ENCODE measurements at regions not wholly inside any gene's neighbourhood (a gene's known extent, or its start where the extent isn't known, plus 50 kb on each side); places are given as distances from the start of the nearest gene placed in this dataset.
"Not testable (repeated sequence)": the region's sequence is repeated elsewhere in the genome, so short reads cannot be mapped to it uniquely, and the experiment has no call there.

GRCh38 chr15:77830051-77830468 is 197.3 kb upstream of the LINGO1 start:
- Histone ChIP-seq H3F3A (ENCODE audit: insufficient read depth, low read length) (no peaks in the 10 kb centered on the region), H3K36me3 (replicated peaks; ENCODE audit: insufficient read depth, low read length) (no peaks in the 10 kb centered on the region), H3K9me3 (replicated peaks; ENCODE audit: insufficient read depth, low read length) (no peaks in the 10 kb centered on the region), H3K9ac (ENCODE audit: low read length) (no peak overlapping the region), H4K20me1 (ENCODE audit: insufficient read depth, low read length) (no peaks in the 10 kb centered on the region), H3K4me2 (ENCODE audit: low read depth, low read length) (no peak overlapping the region), H3K27me3 (replicated peaks; ENCODE audit: insufficient read depth, low read length) (peaks cover 3% of the 10 kb centered on the region; the same call in 1 of the 2 replicates), H3K4me1 (ENCODE audit: low read length) (no peaks in the 10 kb centered on the region), H3K79me2 (ENCODE audit: low read length) (no peaks in the 10 kb centered on the region), H3K27ac (ENCODE audit: low read length) (no peak overlapping the region), H2AFZ (ENCODE audit: low read length) (no peak overlapping the region), H3K9me2 (replicated peaks; ENCODE audit: insufficient read depth, low read length) (no peaks in the 10 kb centered on the region), H3K4me3 (ENCODE audit: low read length) (no peak overlapping the region)
- no peak for DNase-seq
- no peak for TF ChIP-seq EZH2phosphoT487 (IDR thresholded peaks at IDR 0.05; ENCODE audit: low read length)
- no peak for TF ChIP-seq EZH2 (optimal IDR thresholded peaks at IDR 0.05; ENCODE audit: low read depth, low read length)
- TF ChIP-seq CTCF (IDR thresholded peaks at IDR 0.05; ENCODE audit: low read length) = no peak

GRCh38 chr15:77829331-77829730 is 196.6 kb upstream of the LINGO1 start:
- H3K9me2 ChIP-seq (replicated peaks; ENCODE audit: insufficient read depth, low read length); H3F3A ChIP-seq (ENCODE audit: insufficient read depth, low read length); DNase-seq; H3K9me3 ChIP-seq (replicated peaks; ENCODE audit: insufficient read depth, low read length); H3K79me2 ChIP-seq (ENCODE audit: low read length); H3K9ac ChIP-seq (ENCODE audit: low read length); H3K4me3 ChIP-seq (ENCODE audit: low read length); H3K36me3 ChIP-seq (replicated peaks; ENCODE audit: insufficient read depth, low read length); H4K20me1 ChIP-seq (ENCODE audit: insufficient read depth, low read length); H3K4me2 ChIP-seq (ENCODE audit: low read depth, low read length); H3K27ac ChIP-seq (ENCODE audit: low read length); H3K4me1 ChIP-seq (ENCODE audit: low read length); H3K27me3 ChIP-seq (replicated peaks; ENCODE audit: insufficient read depth, low read length); H2AFZ ChIP-seq (ENCODE audit: low read length): not testable (repeated sequence)

- Histone ChIP-seq H3K27ac (ENCODE audit: low read length) (no peak overlapping the region), H3K4me1 (ENCODE audit: low read length) (no peaks in the 10 kb centered on the region), H3K9me3 (replicated peaks; ENCODE audit: insufficient read depth, low read length) (no peaks in the 10 kb centered on the region), H3F3A (ENCODE audit: insufficient read depth, low read length) (no peaks in the 10 kb centered on the region), H2AFZ (ENCODE audit: low read length) (no peak overlapping the region), H3K9me2 (replicated peaks; ENCODE audit: insufficient read depth, low read length) (no peaks in the 10 kb centered on the region), H4K20me1 (ENCODE audit: insufficient read depth, low read length) (no peaks in the 10 kb centered on the region), H3K4me2 (ENCODE audit: low read depth, low read length) (no peak overlapping the region), H3K36me3 (replicated peaks; ENCODE audit: insufficient read depth, low read length) (no peaks in the 10 kb centered on the region), H3K9ac (ENCODE audit: low read length) (no peak overlapping the region), H3K4me3 (ENCODE audit: low read length) (no peak overlapping the region), H3K79me2 (ENCODE audit: low read length) (no peaks in the 10 kb centered on the region), H3K27me3 (replicated peaks; ENCODE audit: insufficient read depth, low read length) (peaks cover 3% of the 10 kb centered on the region; the same call in 1 of the 2 replicates)
- DNase-seq = no peak
- TF ChIP-seq CTCF (IDR thresholded peaks at IDR 0.05; ENCODE audit: low read length) (no peak), EZH2 (optimal IDR thresholded peaks at IDR 0.05; ENCODE audit: low read depth, low read length) (no peak), EZH2phosphoT487 (IDR thresholded peaks at IDR 0.05; ENCODE audit: low read length) (no peak)
These were observed 195.1 kb upstream of the LINGO1 start for GRCh38 chr15:77827860-77828259.

- DNase-seq = no peak
- H3K9ac ChIP-seq (ENCODE audit: low read length) = no peak overlapping the region
These were observed 193.4 kb upstream of the LINGO1 start for GRCh38 chr15:77826006-77826695.

More at GRCh38 chr15:77826006-77826695, 193.4 kb upstream of the LINGO1 start:
- Histone ChIP-seq H4K20me1 (ENCODE audit: insufficient read depth, low read length) (no peaks in the 10 kb centered on the region), H3K4me1 (ENCODE audit: low read length) (no peaks in the 10 kb centered on the region), H3K4me3 (ENCODE audit: low read length) (no peak overlapping the region), H3K4me2 (ENCODE audit: low read depth, low read length) (no peak overlapping the region), H3K9me2 (replicated peaks; ENCODE audit: insufficient read depth, low read length) (no peaks in the 10 kb centered on the region), H3K79me2 (ENCODE audit: low read length) (no peaks in the 10 kb centered on the region), H3K27me3 (replicated peaks; ENCODE audit: insufficient read depth, low read length) (peaks cover 6% of the 10 kb centered on the region), H3K9me3 (replicated peaks; ENCODE audit: insufficient read depth, low read length) (no peaks in the 10 kb centered on the region), H2AFZ (ENCODE audit: low read length) (no peak overlapping the region), H3K27ac (ENCODE audit: low read length) (no peak overlapping the region), H3F3A (ENCODE audit: insufficient read depth, low read length) (no peaks in the 10 kb centered on the region), H3K36me3 (replicated peaks; ENCODE audit: insufficient read depth, low read length) (no peaks in the 10 kb centered on the region)
- no peak for TF ChIP-seq CTCF (IDR thresholded peaks at IDR 0.05; ENCODE audit: low read length)
- TF ChIP-seq EZH2 (optimal IDR thresholded peaks at IDR 0.05; ENCODE audit: low read depth, low read length) = no peak
- TF ChIP-seq EZH2phosphoT487 (IDR thresholded peaks at IDR 0.05; ENCODE audit: low read length) = no peak

Measured in MM.1S (cell line).